ENCODE measurements at regions not wholly inside any gene's neighbourhood (a gene's known extent, or its start where the extent isn't known, plus 50 kb on each side); places are given as distances from the start of the nearest gene placed in this dataset.

DNA sequence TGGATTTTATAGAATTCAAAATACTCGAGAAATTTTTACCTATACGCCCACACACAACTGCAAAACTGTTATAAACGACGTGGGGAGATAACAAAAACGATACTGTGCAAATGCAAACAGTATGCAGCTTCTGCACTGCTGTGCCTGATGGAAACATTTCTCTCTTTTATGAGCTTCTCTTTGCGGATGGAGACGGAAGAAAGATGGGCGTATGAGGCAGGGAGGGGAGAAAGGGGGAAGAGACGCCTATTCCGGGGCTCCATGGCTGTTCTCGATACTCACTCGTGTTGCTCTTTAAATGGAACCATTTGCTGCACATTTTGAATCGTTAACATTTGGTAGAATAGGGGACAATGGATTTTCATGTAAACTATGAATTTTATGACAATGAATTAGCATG lies 69.1 kb upstream of the EXOC2 start:
- Histone ChIP-seq H3K4me3 (no peak overlapping the region), H3K4me1 (no peaks in the 10 kb centered on the region), H3K27me3 (no peaks in the 10 kb centered on the region), H3K36me3 (ENCODE audit: low read depth, missing control alignments) (no peaks in the 10 kb centered on the region), H3K27ac (no peak overlapping the region), H3K9me3 (no peaks in the 10 kb centered on the region)
- TF ChIP-seq POLR2A (IDR thresholded peaks at IDR 0.05) = no peak
- TF ChIP-seq, protein P1, sequence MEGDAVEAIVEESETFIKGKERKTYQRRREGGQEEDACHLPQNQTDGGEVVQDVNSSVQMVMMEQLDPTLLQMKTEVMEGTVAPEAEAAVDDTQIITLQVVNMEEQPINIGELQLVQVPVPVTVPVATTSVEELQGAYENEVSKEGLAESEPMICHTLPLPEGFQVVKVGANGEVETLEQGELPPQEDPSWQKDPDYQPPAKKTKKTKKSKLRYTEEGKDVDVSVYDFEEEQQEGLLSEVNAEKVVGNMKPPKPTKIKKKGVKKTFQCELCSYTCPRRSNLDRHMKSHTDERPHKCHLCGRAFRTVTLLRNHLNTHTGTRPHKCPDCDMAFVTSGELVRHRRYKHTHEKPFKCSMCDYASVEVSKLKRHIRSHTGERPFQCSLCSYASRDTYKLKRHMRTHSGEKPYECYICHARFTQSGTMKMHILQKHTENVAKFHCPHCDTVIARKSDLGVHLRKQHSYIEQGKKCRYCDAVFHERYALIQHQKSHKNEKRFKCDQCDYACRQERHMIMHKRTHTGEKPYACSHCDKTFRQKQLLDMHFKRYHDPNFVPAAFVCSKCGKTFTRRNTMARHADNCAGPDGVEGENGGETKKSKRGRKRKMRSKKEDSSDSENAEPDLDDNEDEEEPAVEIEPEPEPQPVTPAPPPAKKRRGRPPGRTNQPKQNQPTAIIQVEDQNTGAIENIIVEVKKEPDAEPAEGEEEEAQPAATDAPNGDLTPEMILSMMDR (IDR thresholded peaks at IDR 0.05) = no peak
- DNase-seq = no peak
- intact Hi-C loops (cut with DNase I; ENCODE audit: low total_unique reads) = no loop called here
- WGBS, 2 donors = 48 to 54% methylated on average over 13 of the region's 13 CpGs

DNA sequence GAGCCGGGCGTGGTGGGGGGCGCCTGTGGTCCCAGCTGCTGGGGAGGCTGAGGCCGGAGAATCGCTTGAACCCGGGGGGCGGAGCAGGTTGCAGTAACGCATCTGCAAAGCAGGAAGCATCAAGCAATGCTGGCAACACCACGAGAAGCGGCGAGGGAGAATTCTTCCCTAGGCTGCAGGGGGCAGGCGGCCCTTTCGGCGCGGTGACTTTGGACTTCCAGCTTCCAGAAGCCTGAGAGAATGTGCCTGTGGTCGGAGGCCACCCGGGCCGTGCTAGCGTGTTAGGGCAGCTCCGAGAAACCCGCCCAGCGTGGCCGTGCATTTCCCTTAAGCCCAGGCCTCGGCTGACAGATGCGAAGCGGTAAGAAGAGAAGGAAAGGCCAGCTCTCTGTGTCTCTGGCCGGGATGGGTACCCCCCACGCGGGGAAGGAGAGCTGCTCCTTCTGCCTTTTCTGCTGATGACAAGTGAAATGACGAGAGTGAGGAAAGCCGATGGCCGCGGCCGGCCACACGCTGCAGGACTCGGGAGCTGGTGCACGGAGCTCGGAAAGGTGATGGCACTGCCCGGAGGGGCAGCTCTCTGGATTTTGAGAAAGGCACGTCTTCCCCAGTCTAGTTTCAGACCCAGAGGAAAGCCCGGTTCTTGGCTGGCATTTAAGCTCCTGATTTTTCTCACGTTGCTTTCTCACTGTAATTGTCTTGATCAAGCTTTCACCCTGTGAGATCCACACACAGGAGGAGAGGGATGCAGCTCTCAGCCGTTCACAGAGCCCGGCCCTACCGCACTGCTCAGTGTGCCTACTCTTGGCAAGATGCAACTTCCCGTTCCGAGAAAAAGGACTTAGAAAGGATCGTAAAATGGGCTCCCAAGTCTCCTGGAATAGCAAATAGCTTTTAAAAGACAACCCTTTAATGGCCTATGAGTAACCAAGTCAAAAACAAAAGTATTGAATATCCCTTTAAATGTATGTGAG lies 68.3 kb upstream of the EXOC2 start:
- no peak for DNase-seq
- 60 to 62% methylated on average over 42 to 48 of the region's 48 CpGs for WGBS, 2 donors
- Histone ChIP-seq H3K36me3 (ENCODE audit: low read depth, missing control alignments) (no peaks in the 10 kb centered on the region), H3K4me3 (no peak overlapping the region), H3K27me3 (no peaks in the 10 kb centered on the region), H3K27ac (no peak overlapping the region), H3K9me3 (no peaks in the 10 kb centered on the region), H3K4me1 (no peaks in the 10 kb centered on the region)
- TF ChIP-seq POLR2A (IDR thresholded peaks at IDR 0.05) = no peak
- TF ChIP-seq, protein P1 (IDR thresholded peaks at IDR 0.05) = no peak
- intact Hi-C loops (cut with DNase I; ENCODE audit: low total_unique reads) = no loop called here

DNA sequence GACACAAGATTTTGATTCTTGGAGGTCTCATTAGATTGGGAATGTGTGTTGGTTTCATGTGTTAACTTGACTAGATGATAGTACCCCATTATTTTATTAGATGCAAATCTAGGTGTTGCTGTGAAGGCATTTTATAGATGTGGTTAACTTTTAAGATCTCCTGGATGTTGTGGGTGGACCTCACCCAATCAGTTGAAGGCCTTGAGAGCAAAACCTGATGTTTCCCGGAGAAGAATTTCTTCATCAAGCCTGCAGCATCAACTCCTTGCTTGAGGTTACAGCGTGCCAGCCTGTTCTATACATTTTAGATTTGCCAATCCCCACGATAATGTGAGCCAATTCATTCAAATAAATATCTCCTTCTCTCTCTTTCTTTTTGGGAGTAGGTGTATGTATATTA lies 66.8 kb upstream of the EXOC2 start:
- Histone ChIP-seq H3K4me1 (no peaks in the 10 kb centered on the region), H3K27ac (no peak overlapping the region), H3K27me3 (no peaks in the 10 kb centered on the region), H3K4me3 (no peak overlapping the region), H3K9me3 (no peaks in the 10 kb centered on the region), H3K36me3 (ENCODE audit: low read depth, missing control alignments) (no peaks in the 10 kb centered on the region)
- DNase-seq = no peak
- intact Hi-C loops (cut with DNase I; ENCODE audit: low total_unique reads) = no loop called here
- TF ChIP-seq, protein P1 (IDR thresholded peaks at IDR 0.05) = no peak
- TF ChIP-seq POLR2A (IDR thresholded peaks at IDR 0.05) = no peak
- 89 to 91% methylated on average over 3 of the region's 3 CpGs for WGBS, 2 donors

DNA sequence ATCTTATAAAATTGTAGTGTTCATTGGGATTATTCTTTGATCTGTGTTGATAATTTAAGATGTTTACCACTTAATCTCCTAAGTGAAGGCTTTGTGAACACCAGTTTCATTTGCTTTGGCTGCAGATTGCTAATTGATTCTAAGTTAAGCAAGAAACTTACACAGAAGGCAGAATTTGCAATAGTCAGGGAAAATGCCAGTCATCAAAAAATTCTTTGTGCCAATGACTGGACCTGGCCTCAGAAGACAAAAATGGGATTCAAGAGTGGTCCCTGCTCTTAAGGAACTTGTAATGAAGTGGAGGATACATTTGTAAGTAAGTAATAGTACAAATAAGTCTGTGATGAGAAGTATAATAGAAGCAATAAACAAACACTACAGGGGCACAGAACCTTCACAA lies 63.3 kb upstream of the EXOC2 start:
- intact Hi-C loops (cut with DNase I; ENCODE audit: low total_unique reads) = no loop called here

More for the DNA sequence above, 63.3 kb upstream of the EXOC2 start:
- no peak for DNase-seq
- Histone ChIP-seq H3K36me3 (ENCODE audit: low read depth, missing control alignments) (no peaks in the 10 kb centered on the region), H3K27ac (no peak overlapping the region), H3K27me3 (no peaks in the 10 kb centered on the region), H3K4me1 (no peaks in the 10 kb centered on the region), H3K9me3 (no peaks in the 10 kb centered on the region), H3K4me3 (no peak overlapping the region)
- TF ChIP-seq, protein P1 (IDR thresholded peaks at IDR 0.05) = no peak
- no peak for TF ChIP-seq POLR2A (IDR thresholded peaks at IDR 0.05)

Data from testis (tissue), 2 donors.